ENCODE measurements at regions not wholly inside any gene's neighbourhood (a gene's known extent, or its start where the extent isn't known, plus 50 kb on each side); places are given as distances from the start of the nearest gene placed in this dataset.

DNA sequence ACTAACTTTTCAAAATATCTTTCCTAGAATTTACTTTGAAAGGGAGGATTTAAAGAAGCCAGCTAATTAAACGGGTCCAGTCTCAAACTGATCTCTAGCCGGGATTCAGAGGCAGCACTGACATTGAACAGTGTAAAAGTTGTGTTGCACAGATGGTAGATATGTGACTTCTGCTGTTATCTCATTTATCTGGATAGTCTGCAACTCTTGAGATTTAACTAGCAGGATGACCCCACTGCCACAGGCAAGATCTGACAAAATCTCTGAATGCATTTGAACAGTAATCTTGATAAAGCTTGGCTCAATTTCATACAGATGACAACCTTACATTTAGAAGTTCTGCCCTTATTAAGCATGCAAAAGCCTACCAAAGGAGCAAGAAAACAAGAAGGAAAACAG is 138.0 kb upstream of the CPNE8 start:
- no peak for DNase-seq

DNA sequence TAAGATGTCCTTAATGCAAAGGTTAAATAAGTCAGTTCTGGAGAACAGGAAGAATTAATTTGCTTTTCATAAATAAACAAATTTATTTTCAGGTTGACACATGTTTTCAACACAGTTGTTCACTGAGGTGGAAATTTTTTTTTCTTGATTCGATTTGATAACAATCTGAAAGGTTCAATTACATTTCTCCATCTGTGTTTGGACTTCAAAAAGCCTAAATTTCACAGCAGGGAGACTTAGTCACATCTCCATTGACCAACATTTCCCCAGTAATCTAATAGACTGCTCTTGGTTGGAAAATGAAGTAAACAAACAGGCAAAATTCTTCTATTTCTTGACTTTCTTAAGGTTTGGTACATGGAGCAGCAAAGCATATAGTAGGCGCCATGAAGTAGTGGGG is 134.9 kb upstream of the CPNE8 start:
- DNase-seq = no peak

DNA sequence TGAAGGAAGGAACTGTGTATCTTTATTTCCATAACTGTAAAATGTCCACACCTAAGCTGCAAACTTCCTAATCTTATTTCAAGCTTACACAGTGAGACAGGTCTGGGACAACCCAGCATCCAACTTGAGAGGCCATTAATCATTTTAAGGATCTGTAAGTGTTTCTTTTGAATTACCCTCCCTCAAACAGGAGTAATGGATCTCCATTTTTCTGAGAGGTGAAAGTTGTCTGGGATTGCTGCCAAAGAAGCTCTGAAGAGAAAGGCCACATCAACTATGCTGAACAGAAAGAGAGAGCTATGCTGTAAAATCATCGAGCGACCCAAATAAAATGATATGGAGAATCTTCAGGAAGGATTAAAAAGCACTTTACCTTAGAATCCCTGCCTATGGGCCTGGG is 131.7 kb upstream of the CPNE8 start:
- no peak for DNase-seq

DNA sequence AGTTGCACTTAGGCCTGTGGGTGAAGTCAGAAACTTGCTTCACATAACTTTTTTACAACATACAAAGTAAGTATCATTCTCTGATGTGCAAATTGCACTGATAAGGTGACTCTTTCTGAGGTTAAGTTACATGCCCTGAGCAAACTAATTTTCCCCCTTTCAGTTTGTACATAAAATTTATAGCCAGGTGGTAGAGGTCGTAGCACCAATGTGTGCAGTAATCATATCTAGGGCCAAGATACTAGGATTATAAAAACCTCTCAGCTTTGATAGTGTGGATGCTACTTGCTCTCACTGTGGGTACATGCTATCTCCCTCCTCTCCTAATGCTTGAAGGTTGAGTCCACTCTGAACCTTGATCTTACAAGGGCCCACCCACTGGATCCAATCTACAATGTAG is 130.7 kb upstream of the CPNE8 start:
- no peak for DNase-seq

DNA sequence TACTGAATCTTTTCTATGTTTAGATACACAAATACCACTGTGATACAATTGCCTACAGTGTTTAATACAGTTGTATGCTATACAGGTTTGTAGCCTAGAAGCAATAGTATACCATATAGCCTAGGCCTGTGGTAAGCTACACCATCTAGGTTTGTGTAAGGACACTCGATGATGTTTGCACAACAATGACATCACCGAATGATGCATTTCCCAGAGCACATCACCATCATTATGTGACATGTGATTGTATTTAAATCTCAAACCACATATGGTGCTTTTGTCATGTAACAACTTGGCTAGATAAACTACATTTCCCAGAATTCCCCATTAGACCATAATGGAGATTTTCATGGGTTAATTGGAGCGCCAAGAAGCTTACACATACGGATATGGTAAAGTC is 128.4 kb upstream of the CPNE8 start:
- DNase-seq = no peak

DNA sequence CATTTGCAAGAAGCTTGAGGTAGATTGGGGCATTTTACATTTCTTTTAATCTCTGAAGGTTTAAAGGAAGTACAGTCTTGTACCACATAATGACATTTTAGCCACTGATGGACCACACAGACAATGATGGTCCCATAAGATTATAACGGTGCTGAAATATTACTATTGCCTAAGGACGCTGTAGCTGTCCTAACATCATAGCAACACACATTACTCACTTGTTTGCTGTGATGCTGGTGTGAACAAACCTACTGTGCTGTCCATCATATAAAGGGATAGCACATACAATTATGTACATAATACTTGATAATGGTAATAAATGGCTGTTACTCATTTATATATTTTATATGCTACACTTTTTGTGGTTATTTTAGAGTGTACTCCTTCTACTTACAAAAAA is 127.1 kb upstream of the CPNE8 start:
- no peak for DNase-seq

DNA sequence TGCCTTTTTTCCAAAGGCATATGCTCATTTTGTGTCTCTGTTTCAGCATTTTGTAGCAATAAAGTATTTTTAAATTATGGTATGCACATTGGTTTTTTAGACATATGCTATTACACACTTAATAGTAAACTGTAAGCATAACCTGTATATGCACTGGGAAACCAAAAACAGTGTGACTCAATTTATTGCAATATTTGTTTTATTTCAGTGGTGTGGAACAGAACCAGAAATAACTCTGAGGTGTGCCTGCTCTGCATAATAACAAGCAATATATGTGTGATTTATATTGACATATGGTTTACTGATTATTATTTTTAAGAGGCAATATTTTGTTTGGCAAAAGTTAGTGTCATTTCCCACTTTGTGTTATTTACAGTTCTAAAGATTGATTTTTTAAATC is 126.6 kb upstream of the CPNE8 start:
- DNase-seq = no peak

DNA sequence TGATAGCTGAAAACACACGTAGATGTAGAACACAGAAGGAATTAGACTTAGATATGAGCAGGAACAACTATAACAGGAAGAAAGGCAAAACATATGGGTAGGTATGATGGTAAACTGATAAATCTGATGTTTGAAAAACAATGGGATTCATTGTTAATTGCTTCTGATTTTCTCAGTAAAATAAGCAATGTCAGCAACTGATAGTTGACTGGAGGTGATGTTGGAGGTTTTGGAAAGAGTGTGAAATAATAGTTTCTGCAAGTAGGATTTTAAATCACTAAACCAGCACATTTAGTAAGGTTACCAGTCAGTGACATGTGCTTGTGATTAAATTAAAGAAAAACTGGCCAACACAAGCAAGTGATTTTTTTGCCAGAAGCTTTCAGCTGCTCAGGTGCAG is 123.0 kb upstream of the CPNE8 start:
- no peak for DNase-seq

DNA sequence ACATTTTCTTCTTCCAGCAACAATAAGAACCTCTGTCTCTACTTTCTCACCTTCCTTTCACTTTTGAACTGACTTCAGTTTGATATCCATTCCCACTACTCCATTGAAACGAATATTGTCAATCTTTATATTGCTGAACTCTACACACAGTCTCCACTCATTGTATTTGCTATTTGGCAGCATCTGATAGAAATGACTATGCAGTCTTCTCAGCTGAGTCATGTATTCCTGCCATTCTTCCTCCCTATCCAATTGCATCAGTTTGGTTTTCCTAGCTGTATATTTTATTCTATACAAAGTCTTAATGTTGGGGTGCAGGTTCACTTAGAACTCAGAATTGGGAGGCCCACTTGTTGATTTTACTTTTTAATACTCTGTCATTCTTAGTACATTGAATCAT is 107.5 kb upstream of the CPNE8 start:
- DNase-seq = no peak

DNA sequence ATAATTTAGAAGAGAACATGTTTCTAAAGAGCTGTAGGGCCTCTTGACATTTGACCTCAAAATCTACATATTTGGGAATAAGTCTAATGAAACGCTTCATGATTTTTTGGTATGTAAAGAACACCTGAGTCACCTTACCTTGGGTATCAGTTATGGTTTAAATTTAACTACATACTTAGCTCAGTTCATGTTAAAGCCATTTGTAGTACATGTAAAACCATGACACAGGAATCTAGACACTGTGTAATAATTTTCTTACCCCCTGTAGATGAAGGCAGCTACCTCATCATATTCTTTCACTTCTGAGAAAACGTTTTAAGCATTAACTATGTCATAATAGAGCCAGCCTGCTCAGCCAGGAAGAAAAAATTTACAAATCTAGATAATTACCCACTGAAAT is 105.8 kb upstream of the CPNE8 start:
- DNase-seq = no peak

DNA sequence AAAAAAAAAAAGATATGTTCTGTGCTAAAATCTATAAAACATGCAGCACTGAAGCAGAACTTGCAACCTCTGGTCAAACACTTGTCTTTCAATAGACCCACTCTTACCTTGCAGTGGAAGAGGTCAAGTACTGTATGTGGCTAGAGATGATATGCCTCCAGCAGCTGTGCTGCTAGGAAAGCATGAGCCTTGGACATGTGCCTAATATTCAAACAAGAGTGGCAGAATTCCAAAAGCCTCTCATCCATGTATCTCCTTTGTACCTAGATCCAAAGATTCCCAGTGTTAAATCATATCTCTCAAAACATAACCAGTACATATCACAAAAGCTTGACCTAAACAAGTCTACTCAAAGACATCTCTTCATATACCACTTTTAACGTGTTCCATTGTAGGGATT is 105.0 kb upstream of the CPNE8 start:
- no peak for DNase-seq

DNA sequence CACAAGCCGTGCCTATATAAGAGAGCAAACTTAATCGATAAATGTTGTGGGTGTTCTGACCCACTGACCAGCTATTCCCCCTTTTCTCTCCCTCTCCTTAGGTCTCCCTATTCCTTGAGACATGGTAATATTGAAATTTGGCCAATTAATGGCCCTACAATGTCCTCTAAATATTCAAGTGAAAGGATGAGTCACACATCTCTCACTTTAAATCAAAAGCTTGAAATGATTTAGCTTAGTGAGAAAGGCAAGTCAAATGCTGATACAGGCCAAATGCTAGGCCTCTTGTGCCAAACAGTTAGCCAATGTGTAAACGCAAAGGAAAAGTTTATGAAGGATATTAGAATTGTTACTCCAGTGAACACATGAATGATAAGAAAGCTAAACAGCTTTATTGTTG is 102.2 kb upstream of the CPNE8 start:
- no peak for DNase-seq

DNA sequence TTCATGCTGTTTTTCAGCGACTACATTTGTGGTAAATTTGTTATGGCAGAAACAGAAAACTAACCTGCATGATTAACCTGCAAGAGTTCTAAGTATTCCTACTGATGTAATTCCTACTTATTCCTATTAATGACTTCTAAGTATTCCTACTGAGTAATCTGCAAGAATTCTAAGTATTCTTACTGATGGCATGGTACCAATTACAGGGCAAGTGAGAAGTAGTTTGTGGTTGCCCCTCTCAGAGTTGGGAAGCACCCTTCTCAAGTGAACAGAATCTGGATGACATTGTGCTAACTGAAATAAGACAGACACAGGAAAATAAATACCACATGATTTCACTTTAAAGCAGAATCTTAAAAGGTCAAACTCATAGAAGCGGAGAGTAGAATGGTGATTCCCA is 100.9 kb upstream of the CPNE8 start:
- no peak for DNase-seq

DNA sequence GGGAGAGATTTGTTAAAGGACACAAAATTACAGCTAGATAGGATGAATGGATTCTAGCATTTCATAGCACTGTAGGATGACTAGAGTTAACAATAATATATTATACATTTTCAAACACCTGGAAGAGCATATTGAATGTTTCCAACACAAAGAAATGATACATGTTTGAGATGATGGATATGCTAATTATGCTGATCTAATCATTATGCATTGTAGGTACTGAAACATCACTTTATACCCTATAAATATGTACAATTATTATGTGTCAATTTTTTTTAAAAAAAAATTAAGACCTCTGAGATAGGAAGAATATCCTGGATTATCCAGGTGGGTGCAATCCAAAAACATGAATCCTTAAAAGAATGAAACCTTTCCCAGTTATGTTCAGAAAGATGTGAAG is 100.3 kb upstream of the CPNE8 start:
- no peak for DNase-seq

DNA sequence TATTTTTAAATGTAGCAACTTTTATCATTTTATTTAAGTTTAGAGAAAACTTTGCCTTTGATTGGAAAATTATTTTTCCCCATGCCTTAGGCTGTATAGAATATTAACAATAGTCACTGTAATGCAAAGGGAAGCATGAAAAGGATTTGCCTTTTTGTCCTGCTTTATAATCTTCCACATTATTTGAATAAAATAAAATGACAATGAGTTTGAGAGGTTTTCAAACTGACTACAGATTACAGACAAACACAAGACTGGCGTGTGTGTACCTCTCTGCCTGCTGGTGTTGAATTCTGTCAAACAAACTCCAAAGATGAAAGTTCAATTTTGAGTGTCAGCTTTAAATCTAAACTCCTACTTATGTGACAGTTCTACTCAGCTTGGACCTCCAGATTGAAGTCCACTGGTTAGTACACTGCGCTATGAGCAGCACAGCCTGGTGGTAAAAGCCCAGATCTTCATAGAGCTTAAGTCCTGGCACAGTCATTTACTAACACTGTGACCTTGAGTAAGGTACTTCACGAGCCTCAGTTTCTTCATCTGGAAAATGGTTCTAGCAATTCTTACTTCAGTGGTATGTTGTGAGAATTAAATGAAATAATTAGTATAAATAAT is 98.3 kb upstream of the CPNE8 start:
- DNase-seq = no peak

DNA sequence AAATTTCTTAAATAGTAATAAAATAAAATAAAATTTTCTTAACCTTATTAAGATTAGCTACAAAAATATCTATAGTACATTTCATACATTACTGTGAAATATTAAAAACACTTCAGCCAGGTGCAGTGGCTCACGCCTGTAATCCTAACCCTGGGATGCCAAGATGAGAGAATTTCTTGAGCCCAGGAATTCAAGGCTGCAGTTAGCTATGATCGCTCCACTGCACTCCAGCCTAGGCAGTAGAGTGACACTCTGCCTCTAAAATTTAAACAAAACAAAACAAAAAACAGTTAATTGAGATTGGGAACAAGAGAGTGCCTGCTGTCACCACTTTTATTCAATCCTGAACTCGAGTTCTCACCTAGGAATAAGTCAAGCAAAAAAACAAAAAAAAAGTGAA is 95.0 kb upstream of the CPNE8 start:
- no peak for DNase-seq

DNA sequence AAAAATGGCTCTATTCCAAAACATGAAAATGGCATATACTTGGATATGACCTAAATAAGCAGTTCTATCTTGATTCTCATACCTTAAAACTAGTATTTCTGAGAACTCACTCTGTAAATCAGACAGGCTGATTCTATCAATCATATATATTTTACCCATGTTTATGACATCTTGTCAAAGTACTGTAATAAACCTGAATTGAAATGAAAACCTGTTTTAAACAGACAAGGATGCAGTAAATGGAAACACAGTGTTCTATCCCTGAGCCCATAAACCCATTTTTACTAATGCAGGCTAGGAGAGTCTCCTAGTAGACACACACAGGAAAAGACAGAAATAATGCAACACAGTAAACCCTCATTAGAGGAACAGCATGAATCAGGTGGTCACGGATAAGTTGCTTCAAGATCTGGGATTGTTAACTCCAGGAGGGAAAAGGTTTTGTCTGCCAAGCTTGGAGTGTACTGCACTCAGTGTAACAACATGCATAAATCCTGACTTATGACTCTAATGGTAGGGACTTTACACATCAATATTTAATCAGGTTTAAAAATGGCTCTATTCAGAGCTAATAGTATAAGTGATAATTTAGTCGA is 93.6 kb upstream of the CPNE8 start:
- DNase-seq = no peak

DNA sequence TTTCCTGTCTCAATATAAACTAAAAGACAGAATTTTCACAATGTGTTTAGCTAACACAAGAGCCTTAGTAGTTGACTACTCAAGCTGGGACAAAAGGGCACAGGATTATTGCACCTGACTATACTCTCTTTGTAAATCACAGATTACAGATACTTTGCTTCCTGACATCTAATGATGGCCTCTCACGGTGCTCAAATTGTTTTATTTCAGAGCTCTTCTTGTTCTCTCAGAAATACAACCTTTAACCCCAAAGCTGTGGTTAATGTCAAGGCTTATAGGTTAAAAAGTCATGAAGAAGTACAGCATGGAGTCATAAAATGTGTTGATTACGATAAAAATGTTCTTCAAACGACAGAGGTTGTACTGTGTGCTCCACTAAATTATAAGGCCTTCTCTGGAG is 89.9 kb upstream of the CPNE8 start:
- no peak for DNase-seq

DNA sequence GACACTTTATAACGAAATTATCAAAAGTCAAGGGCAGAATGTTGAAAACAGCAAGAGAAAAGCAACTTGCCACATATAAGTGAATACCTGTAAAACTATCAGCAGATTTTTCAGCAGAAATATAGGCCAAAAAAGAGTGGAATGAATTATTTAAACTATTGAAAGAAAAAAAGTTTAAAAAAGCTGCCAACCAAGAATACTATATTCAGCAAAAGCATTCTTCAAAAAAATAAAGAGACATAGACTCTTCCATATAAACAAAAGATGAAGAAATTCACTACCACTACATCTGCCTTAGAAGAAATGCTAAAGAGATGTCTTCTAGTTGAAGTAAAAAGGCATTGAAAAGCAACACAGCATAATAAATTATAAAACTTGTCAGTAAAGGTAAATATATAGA is 80.6 kb upstream of the CPNE8 start:
- DNase-seq = no peak

DNA sequence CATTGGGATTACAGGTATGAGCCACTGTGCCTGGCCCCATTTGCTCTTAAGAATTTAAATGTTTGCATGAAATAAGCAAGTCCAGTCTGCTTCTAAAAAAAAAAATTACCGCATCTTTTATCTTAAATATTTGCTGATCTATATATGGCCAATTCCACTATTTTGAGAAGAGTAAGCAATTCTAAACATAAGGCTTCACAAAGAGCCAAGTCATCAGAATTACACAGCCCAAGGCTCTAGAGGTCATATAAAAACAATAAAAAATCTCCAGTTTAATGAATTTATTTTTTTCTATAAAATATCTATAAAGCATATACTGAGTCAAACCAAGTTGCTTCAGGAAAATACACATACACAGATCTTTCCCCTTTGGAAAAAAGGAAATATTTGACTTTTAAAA is 79.0 kb upstream of the CPNE8 start:
- DNase-seq = no peak

DNA sequence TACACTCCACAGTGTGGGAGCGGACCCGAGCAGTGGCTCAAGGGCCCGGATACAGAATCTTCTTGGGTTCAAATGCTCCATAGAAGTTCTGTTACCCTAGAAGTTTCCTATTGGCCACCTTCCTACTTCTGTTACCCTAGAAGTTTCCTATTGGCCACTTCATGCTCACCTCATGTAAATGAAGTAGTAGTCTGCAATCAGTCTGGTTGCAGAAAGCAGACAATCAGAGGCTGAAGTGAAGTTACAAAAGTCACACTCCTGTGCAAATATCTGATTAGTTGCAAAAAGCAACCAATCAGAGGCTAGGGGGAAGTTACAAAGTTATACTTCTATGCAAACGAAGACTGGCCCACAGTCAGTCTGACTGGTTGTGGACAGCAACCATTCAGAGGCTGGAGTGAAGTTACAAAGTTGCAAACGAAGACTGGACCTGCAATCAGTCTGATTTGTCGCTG is 77.8 kb upstream of the CPNE8 start:
- no peak for DNase-seq

DNA sequence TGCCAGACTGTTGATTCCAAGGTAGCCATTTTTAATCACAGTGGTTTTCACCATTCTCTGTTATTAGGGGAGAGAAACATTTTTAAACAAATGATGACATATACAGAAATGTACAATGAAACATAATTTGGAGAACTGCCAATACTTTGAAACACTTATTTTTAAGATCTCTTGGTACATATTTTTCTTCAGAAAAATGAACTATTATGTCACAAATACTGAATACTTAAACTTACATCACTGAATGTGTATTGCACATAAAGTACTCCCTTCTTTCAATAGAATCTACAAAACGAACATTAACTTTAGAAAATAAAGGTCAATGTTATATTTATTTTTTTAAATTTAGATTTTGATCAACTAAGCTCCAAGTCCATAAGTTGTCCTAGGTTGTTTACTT is 71.7 kb upstream of the CPNE8 start:
- DNase-seq = no peak

DNA sequence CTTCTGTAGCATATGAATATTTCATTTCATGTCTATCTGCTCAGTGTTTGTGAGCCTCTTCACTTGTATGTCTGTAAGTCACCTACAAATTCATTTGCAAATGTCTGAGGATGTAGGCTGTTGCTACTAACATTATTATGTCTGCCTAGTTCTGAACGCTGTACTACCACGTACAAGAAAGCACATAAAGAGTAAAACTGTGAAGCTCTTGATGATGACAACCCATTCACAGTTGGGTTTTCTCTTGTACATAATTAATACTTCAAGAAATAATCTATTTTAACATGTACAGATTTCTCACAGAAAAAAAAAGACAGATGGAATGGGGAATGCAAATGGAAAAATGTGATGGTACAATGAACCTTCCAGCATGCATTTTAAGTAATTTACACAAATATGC is 64.3 kb upstream of the CPNE8 start:
- no peak for DNase-seq

DNA sequence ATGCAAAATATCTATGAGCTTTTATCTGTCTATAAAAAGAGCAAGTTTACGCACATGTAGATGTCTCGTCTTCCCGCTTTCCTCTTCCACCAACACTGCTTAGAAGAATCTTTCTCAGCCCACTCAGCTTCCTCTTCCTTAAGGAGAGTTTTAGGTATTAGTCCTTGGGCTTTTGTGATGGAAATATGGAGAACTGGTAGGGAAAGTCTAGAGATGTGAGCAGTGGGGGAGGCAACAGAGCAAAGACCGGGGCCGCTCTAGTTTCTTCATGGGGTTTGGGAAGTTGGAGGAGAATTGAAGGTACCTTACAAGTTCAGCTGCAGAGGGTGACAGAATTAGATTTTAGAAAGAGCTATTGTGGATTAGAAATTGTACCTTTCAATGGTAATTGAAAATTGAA is 56.3 kb upstream of the CPNE8 start:
- DNase-seq = no peak

DNA sequence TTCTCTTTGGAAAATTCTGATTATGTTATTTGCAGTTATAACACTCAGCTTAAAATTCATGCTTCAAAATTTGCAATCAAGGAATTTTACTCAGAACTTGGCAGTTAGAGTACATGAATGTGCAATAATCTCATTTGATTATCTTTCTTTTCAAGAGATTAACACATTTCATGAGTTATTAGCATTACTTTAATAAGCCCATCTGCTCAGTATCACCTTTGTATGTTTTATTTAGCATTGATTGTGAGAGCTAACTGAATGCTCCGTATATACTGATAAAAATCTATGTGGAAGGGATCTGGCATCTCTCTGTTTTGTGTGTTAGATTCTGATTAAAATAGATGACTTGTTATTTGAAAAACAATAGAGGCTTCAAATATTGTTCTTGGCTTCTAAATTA is 55.6 kb upstream of the CPNE8 start:
- DNase-seq = no peak

DNA sequence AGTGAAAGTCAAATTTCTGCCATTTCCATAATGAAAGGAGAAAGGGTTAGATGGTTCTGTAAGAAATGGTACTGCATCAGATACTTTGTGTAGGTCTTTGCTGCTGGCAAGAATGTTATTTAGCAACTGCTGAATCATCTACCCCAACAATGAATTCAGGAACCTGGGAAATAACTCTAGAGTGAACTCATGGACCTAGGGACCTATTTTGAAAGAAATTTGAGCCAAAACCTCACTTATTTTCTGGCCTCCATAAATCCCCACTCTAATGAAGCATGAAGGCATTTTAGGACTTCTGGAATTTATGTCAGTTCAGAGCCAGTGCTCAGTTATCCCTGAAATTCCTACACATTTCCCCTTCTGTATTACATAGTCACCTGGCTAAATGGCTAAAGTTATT is 50.9 kb upstream of the CPNE8 start:
- DNase-seq = no peak
